22Rv1 (cell line): ENCODE measurements at regions not wholly inside any gene's neighbourhood (a gene's known extent, or its start where the extent isn't known, plus 50 kb on each side); places are given as distances from the start of the nearest gene placed in this dataset.

Source experiments
- ZFX ChIP-seq: fragments of 450-650 bp; IDR thresholded peaks from 2 replicates; pipeline ENCODE4 v1.6.1; 2017; ENCODE audit warnings: antibody characterized with exemption, borderline replicate concordance
- TF ChIP-seq, protein P1 (sequence below): fragments of 450-650 bp; IDR thresholded peaks from 2 replicates; pipeline ENCODE4 v1.5.1; 2017; ENCODE audit warnings: mild to moderate bottlenecking

GRCh38 chr7:153422291-153423209 is 629.6 kb upstream of the DPP6 start:
- TF ChIP-seq, protein P1, sequence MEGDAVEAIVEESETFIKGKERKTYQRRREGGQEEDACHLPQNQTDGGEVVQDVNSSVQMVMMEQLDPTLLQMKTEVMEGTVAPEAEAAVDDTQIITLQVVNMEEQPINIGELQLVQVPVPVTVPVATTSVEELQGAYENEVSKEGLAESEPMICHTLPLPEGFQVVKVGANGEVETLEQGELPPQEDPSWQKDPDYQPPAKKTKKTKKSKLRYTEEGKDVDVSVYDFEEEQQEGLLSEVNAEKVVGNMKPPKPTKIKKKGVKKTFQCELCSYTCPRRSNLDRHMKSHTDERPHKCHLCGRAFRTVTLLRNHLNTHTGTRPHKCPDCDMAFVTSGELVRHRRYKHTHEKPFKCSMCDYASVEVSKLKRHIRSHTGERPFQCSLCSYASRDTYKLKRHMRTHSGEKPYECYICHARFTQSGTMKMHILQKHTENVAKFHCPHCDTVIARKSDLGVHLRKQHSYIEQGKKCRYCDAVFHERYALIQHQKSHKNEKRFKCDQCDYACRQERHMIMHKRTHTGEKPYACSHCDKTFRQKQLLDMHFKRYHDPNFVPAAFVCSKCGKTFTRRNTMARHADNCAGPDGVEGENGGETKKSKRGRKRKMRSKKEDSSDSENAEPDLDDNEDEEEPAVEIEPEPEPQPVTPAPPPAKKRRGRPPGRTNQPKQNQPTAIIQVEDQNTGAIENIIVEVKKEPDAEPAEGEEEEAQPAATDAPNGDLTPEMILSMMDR = no peak
- TF ChIP-seq ZFX = no peak
